OCI-LY1 (cell line): ENCODE measurements at regions not wholly inside any gene's neighbourhood (a gene's known extent, or its start where the extent isn't known, plus 50 kb on each side); places are given as distances from the start of the nearest gene placed in this dataset.

Experiments used
- EZH2 ChIP-seq: fragments of 200-600 bp; sonication (generic), shearing (Covaris generic); IDR thresholded peaks from 2 replicates; pipeline ENCODE4 v1.8.0; 2017; ENCODE audit warnings: borderline replicate concordance, mixed run types, mild to moderate bottlenecking, antibody characterized with exemption, low read length, moderate library complexity, mixed read lengths
- TF ChIP-seq, protein P1 (sequence below): fragments of 200-600 bp; sonication (generic), shearing (Covaris generic); IDR thresholded peaks from 2 replicates; pipeline ENCODE4 v1.5.1; 2017; ENCODE audit warnings: mild to moderate bottlenecking, antibody characterized with exemption, low read length, moderate library complexity, mixed read lengths

DNA sequence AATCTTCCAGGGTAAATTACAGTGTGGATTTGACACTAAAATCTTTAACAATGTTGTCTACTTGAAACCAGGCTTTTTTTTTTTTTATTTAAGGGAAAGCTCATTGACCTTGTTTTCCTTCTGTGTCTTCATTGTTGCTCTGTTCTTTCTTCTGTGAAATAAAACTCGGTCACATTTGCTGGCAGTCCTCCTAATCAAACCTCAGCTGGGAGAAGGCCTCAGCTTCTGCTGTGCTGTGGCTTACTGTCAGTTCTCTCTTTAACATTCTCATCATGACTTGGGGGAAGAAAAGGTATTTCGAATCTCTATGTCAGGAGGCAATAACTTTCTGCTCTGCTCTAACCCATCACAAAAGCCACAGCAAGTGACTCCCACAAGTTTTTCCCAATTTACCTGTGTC is 268.9 kb downstream of the ZNF608 start:
- TF ChIP-seq, protein P1, sequence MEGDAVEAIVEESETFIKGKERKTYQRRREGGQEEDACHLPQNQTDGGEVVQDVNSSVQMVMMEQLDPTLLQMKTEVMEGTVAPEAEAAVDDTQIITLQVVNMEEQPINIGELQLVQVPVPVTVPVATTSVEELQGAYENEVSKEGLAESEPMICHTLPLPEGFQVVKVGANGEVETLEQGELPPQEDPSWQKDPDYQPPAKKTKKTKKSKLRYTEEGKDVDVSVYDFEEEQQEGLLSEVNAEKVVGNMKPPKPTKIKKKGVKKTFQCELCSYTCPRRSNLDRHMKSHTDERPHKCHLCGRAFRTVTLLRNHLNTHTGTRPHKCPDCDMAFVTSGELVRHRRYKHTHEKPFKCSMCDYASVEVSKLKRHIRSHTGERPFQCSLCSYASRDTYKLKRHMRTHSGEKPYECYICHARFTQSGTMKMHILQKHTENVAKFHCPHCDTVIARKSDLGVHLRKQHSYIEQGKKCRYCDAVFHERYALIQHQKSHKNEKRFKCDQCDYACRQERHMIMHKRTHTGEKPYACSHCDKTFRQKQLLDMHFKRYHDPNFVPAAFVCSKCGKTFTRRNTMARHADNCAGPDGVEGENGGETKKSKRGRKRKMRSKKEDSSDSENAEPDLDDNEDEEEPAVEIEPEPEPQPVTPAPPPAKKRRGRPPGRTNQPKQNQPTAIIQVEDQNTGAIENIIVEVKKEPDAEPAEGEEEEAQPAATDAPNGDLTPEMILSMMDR, result no peak
- no peak for TF ChIP-seq EZH2
